H1 (cell line): ENCODE measurements at regions not wholly inside any gene's neighbourhood (a gene's known extent, or its start where the extent isn't known, plus 50 kb on each side); places are given as distances from the start of the nearest gene placed in this dataset.

ENCODE experiments used
- HDAC2 ChIP-seq, 2 experiments: fragments of 300-600 bp in 1 of 2; sonication (generic) in 1 of 2; IDR thresholded peaks; 2 replicates each; pipeline ENCODE4 v1.6.1; 2011 to 2012; ENCODE audit warnings: low read depth in 2 of 2, low read length in 2 of 2, mild to moderate bottlenecking in 2 of 2, moderate library complexity in 2 of 2, borderline replicate concordance in 1 of 2, inconsistent platforms in 1 of 2

DNA sequence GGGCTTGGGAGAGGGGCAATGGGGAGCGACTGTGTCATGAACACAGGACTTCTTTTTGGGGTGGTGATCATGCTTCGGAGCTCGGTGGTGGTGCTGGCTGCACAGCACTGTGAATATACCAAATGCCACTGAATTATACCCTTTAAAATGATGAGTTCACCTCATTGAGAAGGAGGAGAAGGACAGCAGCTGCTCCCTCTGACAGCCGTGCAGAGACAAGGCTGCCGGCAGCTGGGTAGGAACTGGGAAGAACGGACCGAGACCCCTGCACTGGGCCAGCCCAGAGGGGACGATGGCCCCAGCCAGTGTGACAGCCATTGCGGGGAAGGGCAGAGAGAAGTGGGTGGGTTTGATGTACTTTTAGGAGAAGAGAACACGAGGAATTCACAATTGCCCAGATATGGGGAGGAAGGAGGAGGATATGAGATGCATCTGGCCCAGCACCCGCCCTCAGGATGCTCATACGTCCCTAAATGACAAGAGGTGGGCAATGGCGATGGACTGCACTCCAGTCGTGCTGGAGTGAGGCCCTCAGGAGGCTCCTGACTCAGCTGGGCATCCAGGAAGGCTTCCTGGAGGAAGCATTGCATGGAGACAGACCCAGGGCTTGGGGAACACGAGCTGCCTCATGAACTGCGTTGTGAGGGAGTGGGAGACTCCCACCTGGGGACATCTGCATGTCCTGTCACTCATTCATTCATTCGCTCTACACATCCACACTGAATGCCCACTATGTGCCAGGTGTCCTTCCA is 64.3 kb upstream of the C14orf180 start (continued):
- TF ChIP-seq HDAC2 (IDR thresholded peaks at IDR 0.05; ENCODE audit: borderline replicate concordance in 1 of 2, low read depth in 2 of 2, low read length in 2 of 2): no peak
